ENCODE measurements at regions not wholly inside any gene's neighbourhood (a gene's known extent, or its start where the extent isn't known, plus 50 kb on each side); places are given as distances from the start of the nearest gene placed in this dataset.

DNA sequence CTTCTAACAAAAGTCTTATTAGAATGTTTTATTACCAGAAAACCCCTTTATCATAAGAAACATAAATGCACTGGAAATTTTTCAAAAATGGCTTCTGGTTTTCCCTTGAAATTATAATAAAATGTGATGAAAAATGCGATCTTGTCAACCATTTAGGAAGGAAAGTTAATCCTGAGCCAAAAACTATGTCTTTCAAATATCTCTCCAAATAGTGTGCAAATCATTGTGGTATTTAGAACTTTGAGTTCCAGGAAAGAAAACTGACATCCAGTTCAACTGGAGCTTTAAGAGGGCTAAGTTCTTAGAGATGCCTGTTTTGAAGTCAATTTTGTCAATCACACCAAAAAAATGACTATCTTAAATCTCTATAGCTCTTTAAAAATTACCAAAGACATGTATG, 425.4 kb downstream of the DNAH5 start:
- Histone ChIP-seq H3K36me3 (no peaks in the 10 kb centered on the region), H3K27me3 (ENCODE audit: low read depth) (no peaks in the 10 kb centered on the region), H3K9me3 (replicated peaks) (no peaks in the 10 kb centered on the region), H3K4me3 (no peak overlapping the region), H3K4me1 (no peaks in the 10 kb centered on the region), H3K27ac (replicated peaks) (no peak overlapping the region)
- TF ChIP-seq, protein P1, sequence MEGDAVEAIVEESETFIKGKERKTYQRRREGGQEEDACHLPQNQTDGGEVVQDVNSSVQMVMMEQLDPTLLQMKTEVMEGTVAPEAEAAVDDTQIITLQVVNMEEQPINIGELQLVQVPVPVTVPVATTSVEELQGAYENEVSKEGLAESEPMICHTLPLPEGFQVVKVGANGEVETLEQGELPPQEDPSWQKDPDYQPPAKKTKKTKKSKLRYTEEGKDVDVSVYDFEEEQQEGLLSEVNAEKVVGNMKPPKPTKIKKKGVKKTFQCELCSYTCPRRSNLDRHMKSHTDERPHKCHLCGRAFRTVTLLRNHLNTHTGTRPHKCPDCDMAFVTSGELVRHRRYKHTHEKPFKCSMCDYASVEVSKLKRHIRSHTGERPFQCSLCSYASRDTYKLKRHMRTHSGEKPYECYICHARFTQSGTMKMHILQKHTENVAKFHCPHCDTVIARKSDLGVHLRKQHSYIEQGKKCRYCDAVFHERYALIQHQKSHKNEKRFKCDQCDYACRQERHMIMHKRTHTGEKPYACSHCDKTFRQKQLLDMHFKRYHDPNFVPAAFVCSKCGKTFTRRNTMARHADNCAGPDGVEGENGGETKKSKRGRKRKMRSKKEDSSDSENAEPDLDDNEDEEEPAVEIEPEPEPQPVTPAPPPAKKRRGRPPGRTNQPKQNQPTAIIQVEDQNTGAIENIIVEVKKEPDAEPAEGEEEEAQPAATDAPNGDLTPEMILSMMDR (IDR thresholded peaks at IDR 0.05; ENCODE audit: borderline replicate concordance), result no peak
- no peak for DNase-seq
- intact Hi-C loops (cut with micrococcal nuclease), result no loop called here

DNA sequence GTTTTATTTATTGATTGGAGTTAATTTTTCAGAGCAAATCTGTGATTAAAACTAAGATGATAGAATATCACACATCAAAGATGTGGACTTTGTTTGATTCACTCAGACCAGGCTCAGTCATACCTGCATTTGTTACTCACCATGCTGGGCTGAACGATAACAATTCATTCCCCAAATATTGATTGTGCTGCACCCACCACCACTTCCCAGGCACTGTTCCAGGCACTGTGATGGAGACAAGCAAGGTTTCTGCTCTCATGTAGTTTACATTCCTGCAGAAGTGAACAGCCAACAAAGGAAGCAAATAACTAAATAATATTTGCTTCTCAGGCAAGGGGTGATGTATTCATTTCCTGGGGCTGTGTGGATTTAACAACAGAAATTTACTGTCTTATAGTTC, 428.3 kb downstream of the DNAH5 start:
- Histone ChIP-seq H3K27ac (replicated peaks) (no peak overlapping the region), H3K4me1 (no peaks in the 10 kb centered on the region), H3K36me3 (no peaks in the 10 kb centered on the region), H3K9me3 (replicated peaks) (no peaks in the 10 kb centered on the region), H3K27me3 (ENCODE audit: low read depth) (no peaks in the 10 kb centered on the region), H3K4me3 (no peak overlapping the region)
- intact Hi-C loops (cut with micrococcal nuclease), result no loop called here
- TF ChIP-seq, protein P1 (IDR thresholded peaks at IDR 0.05; ENCODE audit: borderline replicate concordance), result no peak
- DNase-seq, result no peak

DNA sequence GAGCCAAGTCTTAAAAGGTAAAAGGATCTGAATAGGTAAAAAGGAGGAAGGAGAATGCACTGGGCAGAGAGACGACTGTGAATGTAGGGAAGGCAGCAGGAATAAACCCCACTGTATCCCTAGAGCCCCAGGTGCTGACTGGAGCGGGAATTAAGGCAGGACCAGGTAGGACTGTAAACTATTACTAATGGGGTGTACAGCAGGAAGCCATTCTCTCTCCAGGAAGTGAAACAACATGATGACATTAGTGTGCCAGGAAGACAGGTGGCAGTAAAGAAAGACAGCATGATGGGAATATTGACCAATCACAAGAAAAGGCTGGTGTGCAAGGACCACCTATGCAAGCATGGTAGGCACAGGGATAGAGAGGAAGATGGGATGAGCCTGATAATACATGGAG, 433.0 kb downstream of the DNAH5 start:
- TF ChIP-seq, protein P1 (IDR thresholded peaks at IDR 0.05; ENCODE audit: borderline replicate concordance), result no peak
- Histone ChIP-seq H3K4me3 (no peak overlapping the region), H3K36me3 (no peaks in the 10 kb centered on the region), H3K27ac (replicated peaks) (no peak overlapping the region), H3K9me3 (replicated peaks) (peaks cover 6% of the 10 kb centered on the region), H3K4me1 (no peaks in the 10 kb centered on the region), H3K27me3 (ENCODE audit: low read depth) (no peaks in the 10 kb centered on the region)
- no peak for DNase-seq
- intact Hi-C loops (cut with micrococcal nuclease), result no loop called here

DNA sequence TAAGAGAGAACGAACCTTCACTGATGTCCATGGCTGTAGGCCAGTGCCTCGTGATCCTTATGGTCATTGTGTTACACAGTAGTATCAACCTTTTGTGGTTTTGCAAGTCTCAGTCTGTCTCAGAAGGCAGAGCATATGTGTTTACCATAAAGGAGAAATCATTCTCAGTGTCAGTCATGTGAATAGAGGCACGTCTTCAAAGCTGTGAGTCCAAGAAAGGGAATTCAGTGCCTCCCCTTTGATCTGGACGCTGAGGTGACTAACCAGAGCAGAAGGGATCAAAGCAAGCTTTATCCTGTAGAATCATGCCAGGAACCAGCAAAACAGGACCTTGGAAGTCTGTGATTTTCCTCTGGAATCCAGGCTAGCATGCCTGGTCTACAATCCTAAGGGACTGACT, 433.9 kb downstream of the DNAH5 start:
- Histone ChIP-seq H3K4me1 (no peaks in the 10 kb centered on the region), H3K27me3 (ENCODE audit: low read depth) (no peaks in the 10 kb centered on the region), H3K4me3 (no peak overlapping the region), H3K36me3 (no peaks in the 10 kb centered on the region), H3K27ac (replicated peaks) (no peak overlapping the region), H3K9me3 (replicated peaks) (peaks cover 6% of the 10 kb centered on the region)
- no peak for DNase-seq
- intact Hi-C loops (cut with micrococcal nuclease), result no loop called here
- TF ChIP-seq, protein P1 (IDR thresholded peaks at IDR 0.05; ENCODE audit: borderline replicate concordance), result no peak

DNA sequence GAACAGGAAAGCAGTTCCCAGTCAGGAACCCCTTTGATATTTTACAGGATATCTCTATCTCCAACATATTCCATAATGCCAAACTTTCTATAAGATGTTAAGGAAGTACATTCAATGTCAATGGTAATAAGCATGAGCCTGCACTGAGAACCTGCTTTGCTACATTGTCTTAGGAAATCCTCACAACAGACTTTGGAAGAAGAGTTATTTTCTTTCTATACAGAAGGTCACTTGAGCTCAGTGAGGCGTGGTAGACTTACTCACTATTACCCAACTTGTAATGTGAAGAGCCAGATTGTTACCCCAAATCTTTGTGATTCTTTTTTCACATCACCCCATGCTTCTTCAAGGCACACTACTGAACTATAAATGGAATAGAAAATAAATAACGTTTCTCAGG, 435.9 kb downstream of the DNAH5 start:
- no peak overlapping the region for H3K4me3 ChIP-seq
- intact Hi-C loops (cut with micrococcal nuclease), result no loop called here
- H3K4me1 ChIP-seq, result no peaks in the 10 kb centered on the region
- TF ChIP-seq, protein P1 (IDR thresholded peaks at IDR 0.05; ENCODE audit: borderline replicate concordance), result no peak
- no peaks in the 10 kb centered on the region for H3K27me3 ChIP-seq (ENCODE audit: low read depth)
- DNase-seq, result no peak
- no peaks in the 10 kb centered on the region for H3K36me3 ChIP-seq
- peaks cover 6% of the 10 kb centered on the region for H3K9me3 ChIP-seq (replicated peaks)
- H3K27ac ChIP-seq (replicated peaks), result no peak overlapping the region

DNA sequence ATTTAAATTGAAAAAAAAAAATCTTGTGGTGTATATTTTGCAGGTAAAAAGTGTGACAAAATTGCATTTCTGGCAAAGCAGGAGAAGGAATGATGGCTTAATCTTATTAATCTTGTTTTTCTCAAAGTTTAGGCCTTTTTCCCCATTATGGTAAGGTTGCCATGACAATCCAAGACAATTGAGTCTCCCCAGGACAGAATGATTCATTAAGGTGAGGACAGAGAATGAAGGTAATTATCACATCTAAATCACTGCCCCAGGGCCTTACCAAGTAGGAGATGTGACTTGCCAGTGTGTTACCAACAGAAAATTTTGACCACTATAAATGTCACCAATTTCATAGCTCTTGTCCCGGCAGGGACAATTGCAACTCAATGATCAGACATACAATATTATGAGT, 439.2 kb downstream of the DNAH5 start:
- no peak overlapping the region for H3K4me3 ChIP-seq
- no peaks in the 10 kb centered on the region for H3K27me3 ChIP-seq (ENCODE audit: low read depth)
- H3K4me1 ChIP-seq, result no peaks in the 10 kb centered on the region
- intact Hi-C loops (cut with micrococcal nuclease), result no loop called here
- H3K27ac ChIP-seq (replicated peaks), result no peak overlapping the region
- no peaks in the 10 kb centered on the region for H3K36me3 ChIP-seq
- TF ChIP-seq, protein P1 (IDR thresholded peaks at IDR 0.05; ENCODE audit: borderline replicate concordance), result no peak
- no peak for DNase-seq
- H3K9me3 ChIP-seq (replicated peaks), result peaks cover 4% of the 10 kb centered on the region

Data from left ventricle myocardium inferior (tissue), 1 donor.